ENCODE measurements at regions not wholly inside any gene's neighbourhood (a gene's known extent, or its start where the extent isn't known, plus 50 kb on each side); places are given as distances from the start of the nearest gene placed in this dataset.

DNA sequence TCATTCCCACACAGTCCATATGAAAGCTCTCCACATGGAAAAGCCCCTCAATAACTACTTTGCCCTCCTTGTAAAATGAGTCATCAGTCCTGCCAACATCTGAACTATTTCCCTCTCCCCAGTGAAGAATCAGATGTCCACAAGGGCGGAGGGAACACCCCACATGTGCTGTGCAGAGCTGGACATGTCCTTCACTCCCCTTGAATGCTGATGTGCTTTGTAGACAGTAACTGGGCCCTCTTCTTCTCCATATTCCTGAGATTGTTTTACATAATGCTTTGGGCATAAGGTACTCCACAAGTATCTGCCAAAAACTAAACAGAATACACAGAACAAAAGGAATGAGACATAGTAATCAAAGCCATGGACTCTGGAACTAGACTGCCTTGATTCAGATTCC lies 879.4 kb downstream of the BCL11A start:
- Histone ChIP-seq H3K4me3 (ENCODE audit: low read length) (no peak overlapping the region), H3K79me2 (ENCODE audit: low read length) (no peaks in the 10 kb centered on the region), H3K9ac (ENCODE audit: low read length) (no peak overlapping the region), H2AFZ (ENCODE audit: low read length) (no peak overlapping the region), H3K4me1 (ENCODE audit: low read length) (no peaks in the 10 kb centered on the region), H3K4me2 (ENCODE audit: low read depth, low read length) (no peak overlapping the region), H3K9me2 (replicated peaks; ENCODE audit: insufficient read depth, low read length) (no peaks in the 10 kb centered on the region), H4K20me1 (ENCODE audit: insufficient read depth, low read length) (no peaks in the 10 kb centered on the region), H3K27me3 (replicated peaks; ENCODE audit: insufficient read depth, low read length) (no peaks in the 10 kb centered on the region), H3K9me3 (replicated peaks; ENCODE audit: insufficient read depth, low read length) (no peaks in the 10 kb centered on the region), H3K27ac (ENCODE audit: low read length) (no peak overlapping the region), H3K36me3 (replicated peaks; ENCODE audit: insufficient read depth, low read length) (no peaks in the 10 kb centered on the region), H3F3A (ENCODE audit: insufficient read depth, low read length) (no peaks in the 10 kb centered on the region)
- DNase-seq: no peak
- TF ChIP-seq, protein P1, sequence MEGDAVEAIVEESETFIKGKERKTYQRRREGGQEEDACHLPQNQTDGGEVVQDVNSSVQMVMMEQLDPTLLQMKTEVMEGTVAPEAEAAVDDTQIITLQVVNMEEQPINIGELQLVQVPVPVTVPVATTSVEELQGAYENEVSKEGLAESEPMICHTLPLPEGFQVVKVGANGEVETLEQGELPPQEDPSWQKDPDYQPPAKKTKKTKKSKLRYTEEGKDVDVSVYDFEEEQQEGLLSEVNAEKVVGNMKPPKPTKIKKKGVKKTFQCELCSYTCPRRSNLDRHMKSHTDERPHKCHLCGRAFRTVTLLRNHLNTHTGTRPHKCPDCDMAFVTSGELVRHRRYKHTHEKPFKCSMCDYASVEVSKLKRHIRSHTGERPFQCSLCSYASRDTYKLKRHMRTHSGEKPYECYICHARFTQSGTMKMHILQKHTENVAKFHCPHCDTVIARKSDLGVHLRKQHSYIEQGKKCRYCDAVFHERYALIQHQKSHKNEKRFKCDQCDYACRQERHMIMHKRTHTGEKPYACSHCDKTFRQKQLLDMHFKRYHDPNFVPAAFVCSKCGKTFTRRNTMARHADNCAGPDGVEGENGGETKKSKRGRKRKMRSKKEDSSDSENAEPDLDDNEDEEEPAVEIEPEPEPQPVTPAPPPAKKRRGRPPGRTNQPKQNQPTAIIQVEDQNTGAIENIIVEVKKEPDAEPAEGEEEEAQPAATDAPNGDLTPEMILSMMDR (IDR thresholded peaks at IDR 0.05; ENCODE audit: low read length): no peak
- no peak for TF ChIP-seq EZH2phosphoT487 (IDR thresholded peaks at IDR 0.05; ENCODE audit: low read length)
- no peak for TF ChIP-seq EZH2 (optimal IDR thresholded peaks at IDR 0.05; ENCODE audit: low read depth, low read length)

DNA sequence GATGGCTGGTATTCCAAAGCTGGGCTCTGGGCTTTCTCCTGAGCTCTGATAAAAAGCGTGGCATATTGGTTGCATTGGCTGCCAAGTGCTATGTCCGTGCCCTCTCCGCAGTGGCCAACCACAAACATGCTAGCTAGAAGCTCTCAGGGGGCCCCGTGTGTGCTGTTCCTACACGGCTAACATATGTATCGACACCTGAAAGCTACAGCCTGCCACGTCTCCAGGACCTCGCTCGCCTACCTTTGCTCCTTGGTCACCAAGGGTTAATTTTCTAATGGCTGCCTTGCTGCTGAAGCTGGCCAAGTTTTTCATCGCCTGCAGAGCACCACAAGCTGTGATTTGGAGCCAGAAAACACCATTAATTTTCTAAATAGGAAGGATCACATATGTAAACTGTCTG lies 888.4 kb downstream of the BCL11A start:
- no peak overlapping the region for H3K4me3 ChIP-seq (ENCODE audit: low read length)
- no peaks in the 10 kb centered on the region for H3K79me2 ChIP-seq (ENCODE audit: low read length)
- no peaks in the 10 kb centered on the region for H3K27me3 ChIP-seq (replicated peaks; ENCODE audit: insufficient read depth, low read length)
- H2AFZ ChIP-seq (ENCODE audit: low read length): no peak overlapping the region
- DNase-seq: no peak
- H3K27ac ChIP-seq (ENCODE audit: low read length): no peak overlapping the region
- no peaks in the 10 kb centered on the region for H3F3A ChIP-seq (ENCODE audit: insufficient read depth, low read length)
- H3K4me2 ChIP-seq (ENCODE audit: low read depth, low read length): no peak overlapping the region
- H3K9me3 ChIP-seq (replicated peaks; ENCODE audit: insufficient read depth, low read length): no peaks in the 10 kb centered on the region
- H4K20me1 ChIP-seq (ENCODE audit: insufficient read depth, low read length): no peaks in the 10 kb centered on the region
- H3K4me1 ChIP-seq (ENCODE audit: low read length): no peaks in the 10 kb centered on the region
- H3K9me2 ChIP-seq (replicated peaks; ENCODE audit: insufficient read depth, low read length): no peaks in the 10 kb centered on the region
- H3K36me3 ChIP-seq (replicated peaks; ENCODE audit: insufficient read depth, low read length): no peaks in the 10 kb centered on the region
- no peak overlapping the region for H3K9ac ChIP-seq (ENCODE audit: low read length)
- no peak for TF ChIP-seq EZH2 (optimal IDR thresholded peaks at IDR 0.05; ENCODE audit: low read depth, low read length)
- TF ChIP-seq EZH2phosphoT487 (IDR thresholded peaks at IDR 0.05; ENCODE audit: low read length): no peak
- TF ChIP-seq, protein P1 (IDR thresholded peaks at IDR 0.05; ENCODE audit: low read length): no peak

DNA sequence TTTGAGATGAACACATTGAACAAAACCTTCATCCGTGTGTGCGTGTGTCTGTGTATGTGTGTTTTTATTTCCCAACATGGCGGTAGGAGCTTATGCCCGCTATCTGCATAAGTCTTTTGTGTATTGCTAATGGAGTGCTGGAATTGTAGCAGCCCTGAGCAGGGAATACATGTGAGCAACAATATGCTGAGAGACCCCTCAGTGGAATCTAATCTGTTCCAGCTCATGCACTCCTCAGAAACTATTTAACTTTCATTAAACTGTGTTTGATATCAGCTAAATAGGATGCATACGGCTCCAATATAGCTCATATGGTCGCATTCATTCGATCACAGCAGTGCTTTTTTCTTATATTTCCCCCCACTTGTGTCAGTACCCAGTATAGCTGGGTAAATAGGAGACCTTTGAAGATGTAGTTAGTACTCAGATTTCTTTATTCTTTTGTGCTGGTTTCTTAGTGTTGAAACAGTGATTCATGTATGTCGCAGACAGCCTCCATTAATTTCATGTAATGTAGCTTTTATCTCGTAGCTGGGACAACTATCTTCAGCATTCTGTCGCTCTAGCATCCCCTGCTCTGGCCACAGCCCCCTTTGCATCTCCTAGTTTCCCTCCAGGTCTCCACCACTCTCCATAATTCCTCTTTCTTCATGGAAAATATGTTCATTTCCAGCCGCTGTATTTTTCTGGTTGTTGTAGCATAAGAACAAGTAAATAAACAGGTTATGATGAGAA lies 891.2 kb downstream of the BCL11A start:
- DNase-seq: no peak
- H3K27ac ChIP-seq (ENCODE audit: low read length): no peak overlapping the region

More for the DNA sequence above, 891.2 kb downstream of the BCL11A start:
- H3K4me1 ChIP-seq (ENCODE audit: low read length): no peaks in the 10 kb centered on the region
- no peak overlapping the region for H3K4me3 ChIP-seq (ENCODE audit: low read length)
- no peaks in the 10 kb centered on the region for H3K9me2 ChIP-seq (replicated peaks; ENCODE audit: insufficient read depth, low read length)
- H2AFZ ChIP-seq (ENCODE audit: low read length): no peak overlapping the region
- H3K79me2 ChIP-seq (ENCODE audit: low read length): no peaks in the 10 kb centered on the region
- no peaks in the 10 kb centered on the region for H3K27me3 ChIP-seq (replicated peaks; ENCODE audit: insufficient read depth, low read length)
- TF ChIP-seq, protein P1 (IDR thresholded peaks at IDR 0.05; ENCODE audit: low read length): no peak
- TF ChIP-seq EZH2phosphoT487 (IDR thresholded peaks at IDR 0.05; ENCODE audit: low read length) (no peak), EZH2 (optimal IDR thresholded peaks at IDR 0.05; ENCODE audit: low read depth, low read length) (no peak)
- H3K9ac ChIP-seq (ENCODE audit: low read length): no peak overlapping the region
- H4K20me1 ChIP-seq (ENCODE audit: insufficient read depth, low read length): no peaks in the 10 kb centered on the region
- H3F3A ChIP-seq (ENCODE audit: insufficient read depth, low read length): no peaks in the 10 kb centered on the region
- no peaks in the 10 kb centered on the region for H3K36me3 ChIP-seq (replicated peaks; ENCODE audit: insufficient read depth, low read length)
- no peaks in the 10 kb centered on the region for H3K9me3 ChIP-seq (replicated peaks; ENCODE audit: insufficient read depth, low read length)
- H3K4me2 ChIP-seq (ENCODE audit: low read depth, low read length): no peak overlapping the region

Data from MM.1S (cell line).